ENCODE measurements at regions not wholly inside any gene's neighbourhood (a gene's known extent, or its start where the extent isn't known, plus 50 kb on each side); places are given as distances from the start of the nearest gene placed in this dataset.

DNA sequence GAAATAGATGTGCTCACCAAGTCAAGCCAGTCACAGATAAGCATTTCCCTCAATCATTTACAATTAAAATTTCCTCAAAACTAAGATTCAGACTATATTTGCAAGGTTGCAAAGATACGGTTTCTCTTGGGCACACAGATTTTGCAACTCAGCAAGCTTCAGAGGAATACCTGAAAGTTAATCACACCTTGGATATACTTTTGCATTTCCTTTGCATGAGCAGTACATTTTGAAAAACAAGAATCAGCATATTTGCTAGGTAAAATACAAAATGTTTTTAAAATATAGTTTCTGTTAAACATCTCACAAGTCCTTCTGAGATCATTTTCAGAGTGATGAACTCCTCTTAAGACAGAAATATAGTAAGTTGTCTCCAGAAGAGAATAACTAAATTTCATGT, 336.9 kb downstream of the DUSP6 start:
- Histone ChIP-seq H3K4me1 (ENCODE audit: low read depth, poor library complexity, severe bottlenecking) (peaks cover 28% of the 10 kb centered on the region), H3K4me3 (IDR thresholded peaks at IDR 0.05; ENCODE audit: insufficient read depth, low read depth, low read length) (no peak overlapping the region), H3K36me3 (ENCODE audit: insufficient read depth) (no peaks in the 10 kb centered on the region), H3K9ac (no peak overlapping the region), H2AFZ (ENCODE audit: low read depth) (no peak overlapping the region), H3K27me3 (ENCODE audit: insufficient read depth, low read depth) (no peaks in the 10 kb centered on the region), H4K20me1 (ENCODE audit: insufficient read depth) (no peaks in the 10 kb centered on the region), H3K27ac (no peak overlapping the region), H3K4me2 (no peak overlapping the region), H3K79me2 (ENCODE audit: insufficient read depth, low read depth) (no peaks in the 10 kb centered on the region)
- TF ChIP-seq, protein P1, sequence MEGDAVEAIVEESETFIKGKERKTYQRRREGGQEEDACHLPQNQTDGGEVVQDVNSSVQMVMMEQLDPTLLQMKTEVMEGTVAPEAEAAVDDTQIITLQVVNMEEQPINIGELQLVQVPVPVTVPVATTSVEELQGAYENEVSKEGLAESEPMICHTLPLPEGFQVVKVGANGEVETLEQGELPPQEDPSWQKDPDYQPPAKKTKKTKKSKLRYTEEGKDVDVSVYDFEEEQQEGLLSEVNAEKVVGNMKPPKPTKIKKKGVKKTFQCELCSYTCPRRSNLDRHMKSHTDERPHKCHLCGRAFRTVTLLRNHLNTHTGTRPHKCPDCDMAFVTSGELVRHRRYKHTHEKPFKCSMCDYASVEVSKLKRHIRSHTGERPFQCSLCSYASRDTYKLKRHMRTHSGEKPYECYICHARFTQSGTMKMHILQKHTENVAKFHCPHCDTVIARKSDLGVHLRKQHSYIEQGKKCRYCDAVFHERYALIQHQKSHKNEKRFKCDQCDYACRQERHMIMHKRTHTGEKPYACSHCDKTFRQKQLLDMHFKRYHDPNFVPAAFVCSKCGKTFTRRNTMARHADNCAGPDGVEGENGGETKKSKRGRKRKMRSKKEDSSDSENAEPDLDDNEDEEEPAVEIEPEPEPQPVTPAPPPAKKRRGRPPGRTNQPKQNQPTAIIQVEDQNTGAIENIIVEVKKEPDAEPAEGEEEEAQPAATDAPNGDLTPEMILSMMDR (conservative IDR thresholded peaks at IDR 0.05; ENCODE audit: low read depth, low read length) = no peak

DNA sequence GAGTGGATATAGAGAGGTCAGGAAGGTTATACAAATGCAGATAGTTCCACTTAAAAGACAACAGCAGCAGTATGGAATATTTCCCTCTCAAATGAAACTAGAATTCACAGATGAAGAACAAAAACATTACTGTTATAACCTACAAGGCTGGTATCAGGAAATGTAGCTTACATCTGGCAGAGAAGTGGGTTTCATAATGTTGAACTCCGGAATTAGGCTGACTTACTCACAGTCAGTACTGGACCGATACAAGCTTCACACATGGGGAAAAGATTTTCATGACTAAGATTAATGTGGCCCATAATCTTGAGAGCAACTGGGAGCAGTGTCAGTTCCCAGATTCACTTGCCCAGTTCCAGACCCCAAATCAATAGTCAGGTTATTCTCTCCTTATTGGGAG, 353.9 kb downstream of the DUSP6 start:
- H4K20me1 ChIP-seq (ENCODE audit: insufficient read depth) = no peaks in the 10 kb centered on the region
- no peaks in the 10 kb centered on the region for H3K36me3 ChIP-seq (ENCODE audit: insufficient read depth)
- H3K27me3 ChIP-seq (ENCODE audit: insufficient read depth, low read depth) = no peaks in the 10 kb centered on the region
- H3K4me2 ChIP-seq = no peak overlapping the region
- TF ChIP-seq, protein P1 (conservative IDR thresholded peaks at IDR 0.05; ENCODE audit: low read depth, low read length) = no peak
- H3K27ac ChIP-seq = no peak overlapping the region
- H3K4me1 ChIP-seq (ENCODE audit: low read depth, poor library complexity, severe bottlenecking) = no peaks in the 10 kb centered on the region
- no peak overlapping the region for H3K9ac ChIP-seq
- no peak overlapping the region for H2AFZ ChIP-seq (ENCODE audit: low read depth)
- no peak overlapping the region for H3K4me3 ChIP-seq (IDR thresholded peaks at IDR 0.05; ENCODE audit: insufficient read depth, low read depth, low read length)
- H3K79me2 ChIP-seq (ENCODE audit: insufficient read depth, low read depth) = no peaks in the 10 kb centered on the region

DNA sequence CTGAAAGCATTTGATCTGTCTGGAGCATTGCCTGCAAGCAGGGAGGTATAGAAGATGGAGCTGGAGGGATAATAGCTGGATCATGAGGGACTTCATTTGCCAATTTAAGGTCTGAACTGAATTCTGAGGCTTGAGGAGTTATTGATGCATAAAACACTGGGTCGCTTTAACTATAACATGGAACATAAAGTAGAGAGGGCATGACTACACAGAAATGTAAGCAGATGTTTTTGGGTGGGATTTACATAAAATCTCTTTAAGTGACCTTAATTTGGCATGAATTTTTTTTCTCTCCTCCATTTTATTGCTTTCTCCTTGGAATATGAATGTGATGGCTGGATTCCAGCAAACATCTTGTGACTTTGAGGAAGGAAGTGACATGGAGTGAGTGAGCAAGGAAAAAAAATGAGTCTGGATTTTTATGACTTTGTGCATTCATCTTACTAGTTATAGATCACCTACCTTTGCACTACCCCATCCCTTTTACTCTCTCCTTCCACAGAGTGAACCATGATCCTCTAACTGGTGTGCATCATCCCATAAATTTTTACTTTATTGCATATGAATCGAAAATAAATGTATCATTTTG, 356.0 kb downstream of the DUSP6 start:
- H3K4me3 ChIP-seq (IDR thresholded peaks at IDR 0.05; ENCODE audit: insufficient read depth, low read depth, low read length) = no peak overlapping the region
- H2AFZ ChIP-seq (ENCODE audit: low read depth) = no peak overlapping the region

DNA sequence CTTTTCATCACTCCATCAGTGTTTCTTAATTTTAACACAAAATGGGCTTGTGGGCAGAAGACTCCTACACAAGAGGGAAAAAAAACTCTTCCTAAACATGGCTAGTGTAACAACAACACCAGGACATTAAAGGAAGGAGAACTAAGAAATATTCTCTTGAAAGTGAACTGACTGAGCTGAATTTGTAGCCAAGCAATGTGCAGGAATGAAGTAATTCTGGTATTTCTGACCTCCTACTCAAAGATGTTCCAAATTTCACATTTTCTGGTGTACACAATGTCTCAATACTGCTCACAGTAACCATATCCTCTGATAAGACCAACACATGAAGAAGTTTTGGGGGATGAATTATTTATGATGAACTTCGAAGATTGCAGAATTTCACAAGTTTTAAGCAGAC, 357.3 kb downstream of the DUSP6 start:
- no peaks in the 10 kb centered on the region for H3K79me2 ChIP-seq (ENCODE audit: insufficient read depth, low read depth)
- no peak overlapping the region for H3K27ac ChIP-seq
- no peaks in the 10 kb centered on the region for H3K4me1 ChIP-seq (ENCODE audit: low read depth, poor library complexity, severe bottlenecking)
- H3K27me3 ChIP-seq (ENCODE audit: insufficient read depth, low read depth) = no peaks in the 10 kb centered on the region
- H3K4me2 ChIP-seq = no peak overlapping the region
- H3K36me3 ChIP-seq (ENCODE audit: insufficient read depth) = no peaks in the 10 kb centered on the region
- TF ChIP-seq, protein P1 (conservative IDR thresholded peaks at IDR 0.05; ENCODE audit: low read depth, low read length) = no peak
- no peak overlapping the region for H2AFZ ChIP-seq (ENCODE audit: low read depth)
- H3K4me3 ChIP-seq (IDR thresholded peaks at IDR 0.05; ENCODE audit: insufficient read depth, low read depth, low read length) = no peak overlapping the region
- H4K20me1 ChIP-seq (ENCODE audit: insufficient read depth) = no peaks in the 10 kb centered on the region
- H3K9ac ChIP-seq = no peak overlapping the region

More for the DNA sequence above, 356.0 kb downstream of the DUSP6 start:
- H3K79me2 ChIP-seq (ENCODE audit: insufficient read depth, low read depth) = no peaks in the 10 kb centered on the region
- no peaks in the 10 kb centered on the region for H4K20me1 ChIP-seq (ENCODE audit: insufficient read depth)
- H3K4me2 ChIP-seq = no peak overlapping the region
- H3K9ac ChIP-seq = no peak overlapping the region
- H3K4me1 ChIP-seq (ENCODE audit: low read depth, poor library complexity, severe bottlenecking) = no peaks in the 10 kb centered on the region
- H3K27me3 ChIP-seq (ENCODE audit: insufficient read depth, low read depth) = no peaks in the 10 kb centered on the region
- no peak overlapping the region for H3K27ac ChIP-seq
- H3K36me3 ChIP-seq (ENCODE audit: insufficient read depth) = no peaks in the 10 kb centered on the region
- TF ChIP-seq, protein P1 (conservative IDR thresholded peaks at IDR 0.05; ENCODE audit: low read depth, low read length) = no peak
